H1 (cell line): ENCODE measurements at regions not wholly inside any gene's neighbourhood (a gene's known extent, or its start where the extent isn't known, plus 50 kb on each side); places are given as distances from the start of the nearest gene placed in this dataset.

ENCODE experiments used
- CTCF ChIA-PET: fragments of 300-600 bp; sonication (Branson Sonifier 250); formaldehyde crosslinking; loops from one replicate; lab custom pipeline; 2021; ENCODE audit not compliant: partially characterized antibody; lab: Charles Lee
- POLR2A ChIA-PET: fragments of 300-600 bp; sonication (Branson Sonifier 250); formaldehyde crosslinking; loops from one replicate; lab custom pipeline; 2021; ENCODE audit warnings: inconsistent platforms; ENCODE audit not compliant: partially characterized antibody; lab: Charles Lee
- DNase-seq, 2 experiments: peaks; one replicate each; pipeline versions ENCODE4 v3.0.0 to v3.0.0-alpha.2; 2010 to 2022; ENCODE audit warnings: low spot score in 2 of 2, low read depth in 1 of 2, mixed read lengths in 1 of 2
- FAIRE-seq: peaks from 2 replicates; lab custom pipeline; 2011; peaks lifted over from hg19 to GRCh38; lab: Jason Lieb, UNC
- H2AFZ ChIP-seq: 2 replicates; pipeline ENCODE4 v1.8.1; 2012; ENCODE audit warnings: low read length, inconsistent platforms
- H2AK5ac ChIP-seq: 2 replicates; pipeline ENCODE4 v1.6.1; 2013; ENCODE audit warnings: low read depth, low read length
- H2BK120ac ChIP-seq: replicated peaks from 2 replicates; pipeline ENCODE3; 2013; ENCODE audit warnings: low read depth, low read length, inconsistent platforms
- H2BK12ac ChIP-seq: 2 replicates; pipeline ENCODE4 v1.6.1; 2013; ENCODE audit warnings: low read depth, low read length
- H2BK15ac ChIP-seq: 2 replicates; pipeline ENCODE4 v1.6.1; 2013; ENCODE audit warnings: low read length
- H2BK20ac ChIP-seq: 2 replicates; pipeline ENCODE4 v1.6.1; 2013; ENCODE audit warnings: low read length
- H2BK5ac ChIP-seq: 2 replicates; pipeline ENCODE4 v1.6.1; 2013; ENCODE audit warnings: low read depth, low read length
- H3K14ac ChIP-seq: 2 replicates; pipeline ENCODE4 v1.6.1; 2013; ENCODE audit warnings: inconsistent platforms; ENCODE audit not compliant: insufficient read length
- H3K18ac ChIP-seq: 2 replicates; pipeline ENCODE4 v1.6.1; 2013; ENCODE audit warnings: low read length; ENCODE audit errors: extremely low read depth
- H3K23ac ChIP-seq: 2 replicates; pipeline ENCODE4 v1.6.1; 2013; ENCODE audit warnings: inconsistent platforms; ENCODE audit not compliant: insufficient read length
- H3K23me2 ChIP-seq: 2 replicates; pipeline ENCODE4 v1.6.1; 2013; ENCODE audit warnings: low read depth, low read length
- H3K27ac ChIP-seq: 2 replicates; pipeline ENCODE4 v1.6.1; 2011; ENCODE audit warnings: low read depth, low read length, inconsistent platforms
- H3K27me3 ChIP-seq, 4 experiments: replicated peaks in 1 of 4; 1 replicate in 1 of 4; 2 replicates in 3 of 4; pipeline versions ENCODE4 v1.6.1 to v1.8.1; 2011 to 2013; ENCODE audit warnings: low read length in 3 of 4, mild to moderate bottlenecking in 3 of 4, inconsistent platforms in 2 of 4, mixed read lengths in 2 of 4, moderate library complexity in 1 of 4; ENCODE audit not compliant: control insufficient read depth in 3 of 4, insufficient read depth in 3 of 4; ENCODE audit errors: extremely low read depth in 1 of 4
- H3K36me3 ChIP-seq, 4 experiments: 2 replicates each; pipeline versions ENCODE4 v1.6.1 to v1.8.1; 2011 to 2013; ENCODE audit warnings: mild to moderate bottlenecking in 4 of 4, low read length in 3 of 4, moderate library complexity in 2 of 4, control low read depth in 1 of 4, inconsistent platforms in 1 of 4; ENCODE audit not compliant: insufficient read depth in 4 of 4, control insufficient read depth in 2 of 4
- H3K4ac ChIP-seq: replicated peaks from 2 replicates; pipeline ENCODE3; 2013; ENCODE audit warnings: low read length, low read depth, mixed read lengths, inconsistent platforms; ENCODE audit not compliant: insufficient read length
- H3K4me1 ChIP-seq, 4 experiments: replicated peaks in 1 of 4; 1 replicate in 1 of 4; 2 replicates in 3 of 4; pipeline versions ENCODE4 v1.6.1 to v1.8.1; 2011 to 2013; ENCODE audit warnings: low read length in 3 of 4, inconsistent platforms in 2 of 4, mixed read lengths in 1 of 4; ENCODE audit not compliant: insufficient read depth in 4 of 4, control insufficient read depth in 3 of 4
- H3K4me2 ChIP-seq, 2 experiments: 2 replicates each; pipeline versions ENCODE4 v1.6.1 to v1.8.1; 2011 to 2013; ENCODE audit warnings: low read depth in 2 of 2, low read length in 2 of 2, control low read depth in 1 of 2, inconsistent platforms in 1 of 2, mild to moderate bottlenecking in 1 of 2; ENCODE audit not compliant: insufficient read depth in 1 of 2
- H3K4me3 ChIP-seq, 4 experiments: fragments of 200-600, 300-600 bp in 1 of 4; sonication (generic), shearing (Covaris generic), sonication (Bioruptor Twin) in 1 of 4; 2 replicates each; pipeline versions ENCODE4 v1.5.1 to v1.8.1; 2011 to 2016; ENCODE audit warnings: low read length in 4 of 4, low read depth in 3 of 4, control low read depth in 2 of 4, inconsistent platforms in 2 of 4, mild to moderate bottlenecking in 2 of 4, mixed read lengths in 1 of 4, moderate library complexity in 1 of 4; ENCODE audit not compliant: insufficient read depth in 2 of 4; ENCODE audit errors: extremely low read depth in 1 of 4
- H3K56ac ChIP-seq: replicated peaks from 2 replicates; pipeline ENCODE3; 2013; ENCODE audit warnings: low read depth, mild to moderate bottlenecking, mixed read lengths, low read length, inconsistent platforms; ENCODE audit not compliant: insufficient read length
- H3K79me1 ChIP-seq: 2 replicates; pipeline ENCODE4 v1.6.1; 2013; ENCODE audit warnings: low read depth, low read length, control low read depth
- H3K79me2 ChIP-seq, 2 experiments: 2 replicates each; pipeline versions ENCODE4 v1.6.1 to v1.8.1; 2012 to 2013; ENCODE audit warnings: low read length in 2 of 2, mild to moderate bottlenecking in 2 of 2, inconsistent platforms in 1 of 2; ENCODE audit not compliant: insufficient read depth in 2 of 2, control insufficient read depth in 1 of 2
- H3K9ac ChIP-seq, 4 experiments: replicated peaks in 1 of 4; 1 replicate in 1 of 4; 2 replicates in 3 of 4; pipeline versions ENCODE4 v1.6.1 to v1.8.1; 2011 to 2013; ENCODE audit warnings: low read depth in 3 of 4, low read length in 3 of 4, control low read depth in 2 of 4, mild to moderate bottlenecking in 2 of 4, moderate library complexity in 2 of 4, inconsistent platforms in 1 of 4; ENCODE audit errors: extremely low read depth in 1 of 4
- H3K9me3 ChIP-seq, 2 experiments: 2 replicates each; pipeline versions ENCODE4 v1.6.1 to v1.8.1; 2012 to 2013; ENCODE audit warnings: mild to moderate bottlenecking in 2 of 2, moderate library complexity in 2 of 2, control low read depth in 1 of 2, inconsistent platforms in 1 of 2, low read depth in 1 of 2, low read length in 1 of 2, mixed read lengths in 1 of 2; ENCODE audit not compliant: insufficient read depth in 2 of 2
- H4K20me1 ChIP-seq, 2 experiments: replicated peaks in 1 of 2; 2 replicates each; pipeline versions ENCODE3 to v1.8.1; 2011 to 2013; ENCODE audit warnings: inconsistent platforms in 2 of 2, low read length in 2 of 2, mild to moderate bottlenecking in 1 of 2; ENCODE audit not compliant: insufficient read depth in 2 of 2, control insufficient read depth in 1 of 2
- H4K5ac ChIP-seq: 2 replicates; pipeline ENCODE4 v1.6.1; 2013; ENCODE audit warnings: low read length, low read depth, mixed read lengths, inconsistent platforms; ENCODE audit not compliant: insufficient read length
- H4K8ac ChIP-seq: 2 replicates; pipeline ENCODE4 v1.8.0; 2013; ENCODE audit warnings: mild to moderate bottlenecking, moderate library complexity, low read length, inconsistent platforms; ENCODE audit not compliant: insufficient read depth; ENCODE audit errors: extremely low read depth
- H4K91ac ChIP-seq: replicated peaks from 2 replicates; pipeline ENCODE3; 2013; ENCODE audit warnings: low read length, mixed read lengths, inconsistent platforms; ENCODE audit not compliant: insufficient read length
- BCL11A ChIP-seq, 2 experiments: IDR thresholded peaks; one replicate each; pipeline ENCODE4 v1.6.1; 2011; ENCODE audit warnings: low read depth in 2 of 2, low read length in 2 of 2, mild to moderate bottlenecking in 2 of 2
- CEBPB ChIP-seq: IDR thresholded peaks from 2 replicates; pipeline ENCODE4 v1.6.1; 2012; ENCODE audit warnings: low read depth, low read length
- EGR1 ChIP-seq: IDR thresholded peaks from 2 replicates; pipeline ENCODE4 v1.6.1; 2011; ENCODE audit warnings: low read depth, low read length, borderline replicate concordance
- HDAC2 ChIP-seq, 2 experiments: fragments of 300-600 bp in 1 of 2; sonication (generic) in 1 of 2; IDR thresholded peaks; 2 replicates each; pipeline ENCODE4 v1.6.1; 2011 to 2012; ENCODE audit warnings: low read depth in 2 of 2, low read length in 2 of 2, mild to moderate bottlenecking in 2 of 2, moderate library complexity in 2 of 2, borderline replicate concordance in 1 of 2, inconsistent platforms in 1 of 2
- JUN ChIP-seq: IDR thresholded peaks from 2 replicates; pipeline ENCODE4 v1.6.1; 2011; ENCODE audit warnings: low read depth, mild to moderate bottlenecking, improper control_type of control experiment, low read length
- KDM4A ChIP-seq: IDR thresholded peaks from one replicate; pipeline ENCODE4 v1.7.1; 2012; ENCODE audit warnings: low read depth, mild to moderate bottlenecking, moderate library complexity, low read length, inconsistent platforms; ENCODE audit not compliant: severe bottlenecking
- NRF1 ChIP-seq: IDR thresholded peaks from 2 replicates; pipeline ENCODE4 v1.6.1; 2011; ENCODE audit warnings: mild to moderate bottlenecking, low read depth, low read length, improper control_type of control experiment
- RAD21 ChIP-seq, 2 experiments: IDR thresholded peaks in 1 of 2; conservative IDR thresholded peaks in 1 of 2; 2 replicates each; pipeline ENCODE4 v1.6.1; 2011; ENCODE audit warnings: low read depth in 2 of 2, low read length in 2 of 2, improper control_type of control experiment in 1 of 2, inconsistent platforms in 1 of 2, mild to moderate bottlenecking in 1 of 2, moderate library complexity in 1 of 2
- SIN3A ChIP-seq, 2 experiments: IDR thresholded peaks in 1 of 2; conservative IDR thresholded peaks in 1 of 2; 2 replicates each; pipeline ENCODE4 v1.6.1; 2011 to 2012; ENCODE audit warnings: low read length in 2 of 2, improper control_type of control experiment in 1 of 2, low read depth in 1 of 2, mild to moderate bottlenecking in 1 of 2
- SRF ChIP-seq: IDR thresholded peaks from 2 replicates; pipeline ENCODE4 v1.6.1; 2011; ENCODE audit warnings: mild to moderate bottlenecking, low read depth, low read length, moderate library complexity
- TAF1 ChIP-seq: IDR thresholded peaks from 2 replicates; pipeline ENCODE4 v1.6.1; 2011; ENCODE audit warnings: mild to moderate bottlenecking, low read depth, low read length
- TBP ChIP-seq: IDR thresholded peaks from 2 replicates; pipeline ENCODE4 v1.6.1; 2011; ENCODE audit warnings: low read depth, low read length, improper control_type of control experiment
- YY1 ChIP-seq: IDR thresholded peaks from 2 replicates; pipeline ENCODE4 v1.6.1; 2011; ENCODE audit warnings: low read depth, mild to moderate bottlenecking, low read length
- WGBS, 2 experiments: shearing (Covaris generic) in 1 of 2; methylation state at CpG; one replicate each; pipeline versions ENCODE4 v1.1.6 to v1.1.7; 2013 to 2015; ENCODE audit warnings: low lambda C conversion rate in 2 of 2, mixed read lengths in 2 of 2, inconsistent platforms in 1 of 2, low coverage in 1 of 2, missing lambda C conversion rate in 1 of 2; ENCODE audit not compliant: insufficient replicate concordance in 2 of 2, insufficient coverage in 1 of 2, insufficient read length in 1 of 2; ENCODE audit errors: extremely low coverage in 1 of 2, missing lambda C conversion rate in 1 of 2; 5-methylcytosine and 5-hydroxymethylcytosine counted together

DNA sequence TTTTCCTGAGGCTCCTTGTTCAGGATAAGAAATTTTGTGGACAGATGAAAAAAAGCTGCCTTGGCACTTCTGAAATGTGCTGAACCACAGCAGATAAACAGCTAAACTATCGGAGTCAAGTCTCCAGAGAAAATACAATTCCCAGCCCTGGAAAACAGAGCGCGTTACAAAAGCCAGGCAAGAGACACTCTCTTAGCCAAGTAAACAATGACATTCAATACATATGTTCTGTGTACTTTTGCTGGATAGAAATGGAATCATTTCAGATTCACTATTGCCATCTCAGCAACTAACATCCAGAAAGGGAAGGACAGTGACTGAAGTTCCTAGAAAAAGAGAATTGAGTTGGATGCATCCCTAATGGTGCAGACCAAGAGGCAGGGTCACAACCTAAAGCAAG is 196.8 kb upstream of the NRSN1 start:
- no peak overlapping the region for H3K23ac ChIP-seq
- H2BK15ac ChIP-seq, result no peak overlapping the region
- WGBS, 2 experiments, result 100% methylated on average over 3 of the region's 3 CpGs; no CpG with 5 or more reads in 1 of the 2 experiments
- no peak overlapping the region for H2BK12ac ChIP-seq
- H3K9ac ChIP-seq, result no peak overlapping the region
- H3K27me3 ChIP-seq, result no peaks in the 10 kb centered on the region
- H2BK20ac ChIP-seq, result no peak overlapping the region
- H4K8ac ChIP-seq, result no peak overlapping the region
- H3K79me1 ChIP-seq, result no peaks in the 10 kb centered on the region
- no peak overlapping the region for H4K5ac ChIP-seq
- H4K20me1 ChIP-seq, result no peaks in the 10 kb centered on the region
- H3K4me3 ChIP-seq, result no peak overlapping the region
- H3K4ac ChIP-seq, result no peak overlapping the region
- no peaks in the 10 kb centered on the region; the same call in 1 of the 2 replicates for H3K23me2 ChIP-seq
- no peak overlapping the region for H4K91ac ChIP-seq
- H3K9me3 ChIP-seq, result no peaks in the 10 kb centered on the region
- H3K4me1 ChIP-seq, result no peaks in the 10 kb centered on the region
- no peaks in the 10 kb centered on the region for H3K36me3 ChIP-seq
- H3K27ac ChIP-seq, result no peak overlapping the region
- TF ChIP-seq CEBPB, result no peak
- no peak for TF ChIP-seq KDM4A
- TF ChIP-seq YY1, result no peak
- no peak for TF ChIP-seq RAD21 (IDR thresholded peaks at IDR 0.05 in 1 of 2, conservative IDR thresholded peaks at IDR 0.05 in 1 of 2; ENCODE audit: low read depth in 2 of 2, low read length in 2 of 2)
- no peak for TF ChIP-seq SRF
- TF ChIP-seq TAF1, result no peak
- TF ChIP-seq TBP, result no peak
- TF ChIP-seq BCL11A (IDR thresholded peaks at IDR 0.05; ENCODE audit: low read depth in 2 of 2, low read length in 2 of 2), result no peak
- no peak for TF ChIP-seq EGR1
- no peak for TF ChIP-seq HDAC2 (IDR thresholded peaks at IDR 0.05; ENCODE audit: borderline replicate concordance in 1 of 2, low read depth in 2 of 2, low read length in 2 of 2)
- TF ChIP-seq SIN3A (conservative IDR thresholded peaks at IDR 0.05 in 1 of 2, IDR thresholded peaks at IDR 0.05 in 1 of 2; ENCODE audit: low read depth in 1 of 2, low read length in 2 of 2), result no peak
- no peak for TF ChIP-seq NRF1
- no peak for TF ChIP-seq JUN
- H3K4me2 ChIP-seq, result no peak overlapping the region
- H3K18ac ChIP-seq, result no peak overlapping the region
- no peak for FAIRE-seq
- POLR2A ChIA-PET, result no interaction called here
- CTCF ChIA-PET, result no interaction called here
- no peak overlapping the region for H2AK5ac ChIP-seq
- H3K79me2 ChIP-seq, result no peaks in the 10 kb centered on the region
- H2BK120ac ChIP-seq, result no peak overlapping the region
- no peak overlapping the region for H3K56ac ChIP-seq
- H2BK5ac ChIP-seq, result no peak overlapping the region
- H3K14ac ChIP-seq, result no peak overlapping the region
- DNase-seq, result no peak
- H2AFZ ChIP-seq, result no peak overlapping the region
